ENCODE measurements at regions not wholly inside any gene's neighbourhood (a gene's known extent, or its start where the extent isn't known, plus 50 kb on each side); places are given as distances from the start of the nearest gene placed in this dataset.

DNA sequence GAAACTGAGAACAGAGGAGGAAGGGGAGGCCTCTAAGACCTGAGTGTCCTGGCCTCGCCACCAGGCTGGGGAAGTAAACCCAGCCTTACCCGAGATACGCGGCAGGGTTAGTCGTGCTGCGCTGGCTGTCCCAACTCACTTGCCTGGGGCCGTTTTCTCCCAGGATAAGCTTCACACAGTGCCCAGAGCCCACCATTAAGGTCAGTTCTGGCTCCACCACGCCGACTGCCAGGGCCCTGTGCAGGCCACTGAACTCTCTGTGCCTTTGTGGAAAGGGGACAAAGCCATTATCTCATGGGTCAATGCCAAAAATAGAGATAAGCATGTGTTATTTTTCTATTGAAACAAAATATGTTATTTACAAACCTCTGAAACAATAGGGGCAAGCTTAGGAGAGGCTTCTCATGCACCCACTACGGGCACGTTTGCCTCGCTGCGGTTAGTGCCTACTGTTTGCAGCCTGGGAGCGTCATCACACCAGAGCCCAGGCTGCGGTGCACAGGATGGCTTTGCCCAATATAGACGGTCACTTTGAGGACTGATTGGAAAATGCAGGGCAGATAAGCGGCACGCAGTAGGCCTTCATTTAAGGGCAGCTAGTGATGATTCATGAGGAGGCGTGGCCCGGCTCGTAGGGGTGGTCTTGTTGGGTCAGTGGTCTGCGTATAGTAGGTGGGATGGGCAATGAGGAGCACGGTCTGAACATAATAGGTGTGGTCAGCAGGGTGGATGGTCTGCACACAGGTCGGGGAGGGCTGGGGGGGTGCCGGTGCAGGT, 242.1 kb downstream of the GLI2 start:
- Histone ChIP-seq H3K36me3 (ENCODE audit: low read depth) (no peaks in the 10 kb centered on the region), H3K27me3 (ENCODE audit: insufficient read depth, poor library complexity, severe bottlenecking) (no peaks in the 10 kb centered on the region), H3K27ac (ENCODE audit: poor library complexity, severe bottlenecking) (no peak overlapping the region), H3K4me3 (ENCODE audit: severe bottlenecking) (no peak overlapping the region), H3K4me1 (ENCODE audit: insufficient read depth, poor library complexity, severe bottlenecking) (no peaks in the 10 kb centered on the region), H3K9me3 (ENCODE audit: severe bottlenecking) (no peaks in the 10 kb centered on the region)
- TF ChIP-seq, protein P1, sequence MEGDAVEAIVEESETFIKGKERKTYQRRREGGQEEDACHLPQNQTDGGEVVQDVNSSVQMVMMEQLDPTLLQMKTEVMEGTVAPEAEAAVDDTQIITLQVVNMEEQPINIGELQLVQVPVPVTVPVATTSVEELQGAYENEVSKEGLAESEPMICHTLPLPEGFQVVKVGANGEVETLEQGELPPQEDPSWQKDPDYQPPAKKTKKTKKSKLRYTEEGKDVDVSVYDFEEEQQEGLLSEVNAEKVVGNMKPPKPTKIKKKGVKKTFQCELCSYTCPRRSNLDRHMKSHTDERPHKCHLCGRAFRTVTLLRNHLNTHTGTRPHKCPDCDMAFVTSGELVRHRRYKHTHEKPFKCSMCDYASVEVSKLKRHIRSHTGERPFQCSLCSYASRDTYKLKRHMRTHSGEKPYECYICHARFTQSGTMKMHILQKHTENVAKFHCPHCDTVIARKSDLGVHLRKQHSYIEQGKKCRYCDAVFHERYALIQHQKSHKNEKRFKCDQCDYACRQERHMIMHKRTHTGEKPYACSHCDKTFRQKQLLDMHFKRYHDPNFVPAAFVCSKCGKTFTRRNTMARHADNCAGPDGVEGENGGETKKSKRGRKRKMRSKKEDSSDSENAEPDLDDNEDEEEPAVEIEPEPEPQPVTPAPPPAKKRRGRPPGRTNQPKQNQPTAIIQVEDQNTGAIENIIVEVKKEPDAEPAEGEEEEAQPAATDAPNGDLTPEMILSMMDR (IDR thresholded peaks at IDR 0.05; ENCODE audit: poor library complexity, severe bottlenecking): no peak
- no peak for ATAC-seq (ENCODE audit: low read depth)
- peak; percentile 30 for DNase-seq (ENCODE audit: low spot score)

DNA sequence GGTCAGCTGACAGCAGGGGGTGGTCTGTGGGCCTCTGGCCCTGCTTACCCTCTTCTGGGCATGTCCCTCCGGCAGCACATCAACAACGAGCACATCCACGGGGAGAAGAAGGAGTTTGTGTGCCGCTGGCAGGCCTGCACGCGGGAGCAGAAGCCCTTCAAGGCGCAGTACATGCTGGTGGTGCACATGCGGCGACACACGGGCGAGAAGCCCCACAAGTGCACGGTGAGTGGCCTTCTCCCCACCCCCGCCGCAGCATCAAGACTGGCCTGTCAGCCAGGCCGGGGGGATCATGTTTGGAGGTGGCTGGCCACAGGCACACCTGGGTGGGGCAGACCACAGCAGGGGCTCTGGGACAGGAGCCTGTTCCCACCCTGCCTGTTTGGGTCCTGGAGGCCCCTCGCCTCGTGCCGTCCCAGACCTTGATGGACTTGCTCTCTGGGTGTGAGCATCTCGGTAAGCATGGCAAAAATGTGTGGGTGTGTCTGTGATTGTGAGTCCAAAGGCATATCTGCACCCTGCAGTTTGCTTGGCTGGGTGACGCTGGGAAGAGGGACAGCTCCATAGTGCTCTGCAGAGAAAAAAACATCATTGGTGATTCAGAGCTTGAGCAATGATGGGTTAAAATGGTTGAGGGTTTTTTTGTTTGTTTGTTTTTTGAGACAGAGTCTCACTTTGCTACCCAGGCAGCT, 242.8 kb downstream of the GLI2 start:
- H3K36me3 ChIP-seq (ENCODE audit: low read depth): no peaks in the 10 kb centered on the region
- H3K27ac ChIP-seq (ENCODE audit: poor library complexity, severe bottlenecking): no peak overlapping the region
- DNase-seq (ENCODE audit: low spot score) (peak; percentile 29), ATAC-seq (ENCODE audit: low read depth) (peak; percentile 53; the same call in 2 of the 3 replicates)
- no peaks in the 10 kb centered on the region for H3K9me3 ChIP-seq (ENCODE audit: severe bottlenecking)
- TF ChIP-seq, protein P1 (IDR thresholded peaks at IDR 0.05; ENCODE audit: poor library complexity, severe bottlenecking): no peak
- H3K4me3 ChIP-seq (ENCODE audit: severe bottlenecking): no peak overlapping the region
- no peaks in the 10 kb centered on the region for H3K4me1 ChIP-seq (ENCODE audit: insufficient read depth, poor library complexity, severe bottlenecking)
- H3K27me3 ChIP-seq (ENCODE audit: insufficient read depth, poor library complexity, severe bottlenecking): no peaks in the 10 kb centered on the region

DNA sequence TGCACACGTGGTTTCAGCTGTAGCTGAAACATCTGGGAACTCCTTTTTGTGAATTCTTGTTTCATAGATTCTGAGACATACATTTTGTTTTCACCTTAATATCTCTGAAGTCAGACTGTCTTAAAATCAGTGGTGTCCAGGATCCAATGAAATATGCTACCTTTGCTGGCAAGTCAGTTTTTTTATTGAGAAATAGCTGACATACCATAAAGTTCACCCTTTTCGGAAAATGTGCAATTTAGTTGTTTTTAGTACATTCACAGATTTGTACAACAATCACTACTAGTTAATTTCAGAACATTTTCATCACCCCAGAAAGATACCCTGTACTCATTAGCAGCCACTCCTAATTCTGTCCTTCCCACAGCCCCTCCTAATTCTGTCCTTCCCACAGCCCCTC, 243.7 kb downstream of the GLI2 start:
- Histone ChIP-seq H3K4me3 (ENCODE audit: severe bottlenecking) (no peak overlapping the region), H3K27me3 (ENCODE audit: insufficient read depth, poor library complexity, severe bottlenecking) (no peaks in the 10 kb centered on the region), H3K27ac (ENCODE audit: poor library complexity, severe bottlenecking) (no peak overlapping the region), H3K36me3 (ENCODE audit: low read depth) (no peaks in the 10 kb centered on the region), H3K4me1 (ENCODE audit: insufficient read depth, poor library complexity, severe bottlenecking) (no peaks in the 10 kb centered on the region), H3K9me3 (ENCODE audit: severe bottlenecking) (no peaks in the 10 kb centered on the region)
- TF ChIP-seq, protein P1 (IDR thresholded peaks at IDR 0.05; ENCODE audit: poor library complexity, severe bottlenecking): no peak
- no peak for ATAC-seq (ENCODE audit: low read depth)
- DNase-seq (ENCODE audit: low spot score): no peak

DNA sequence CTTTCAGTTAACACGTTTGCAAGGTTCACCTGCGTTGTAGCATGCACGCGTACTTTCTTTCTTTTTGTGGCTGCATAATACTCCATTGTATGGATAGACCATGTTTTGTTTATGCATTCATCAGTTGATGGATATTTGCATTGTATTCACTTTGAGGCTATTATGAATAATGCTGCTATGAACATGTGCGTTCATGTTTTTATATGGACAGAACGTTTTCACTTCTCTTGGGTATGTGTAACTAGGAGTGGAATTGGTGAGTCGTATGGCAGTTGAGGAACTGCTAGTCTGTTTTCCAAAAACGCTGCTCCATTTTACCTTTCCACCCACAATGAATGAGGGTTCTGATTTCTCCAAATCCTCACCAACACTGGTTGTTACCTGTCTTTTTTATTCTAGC, 244.3 kb downstream of the GLI2 start:
- Histone ChIP-seq H3K9me3 (ENCODE audit: severe bottlenecking) (no peaks in the 10 kb centered on the region), H3K36me3 (ENCODE audit: low read depth) (no peaks in the 10 kb centered on the region), H3K4me1 (ENCODE audit: insufficient read depth, poor library complexity, severe bottlenecking) (no peaks in the 10 kb centered on the region), H3K4me3 (ENCODE audit: severe bottlenecking) (no peak overlapping the region), H3K27ac (ENCODE audit: poor library complexity, severe bottlenecking) (no peak overlapping the region), H3K27me3 (ENCODE audit: insufficient read depth, poor library complexity, severe bottlenecking) (no peaks in the 10 kb centered on the region)
- TF ChIP-seq, protein P1 (IDR thresholded peaks at IDR 0.05; ENCODE audit: poor library complexity, severe bottlenecking): no peak
- ATAC-seq (ENCODE audit: low read depth) (no peak), DNase-seq (ENCODE audit: low spot score) (no peak)

DNA sequence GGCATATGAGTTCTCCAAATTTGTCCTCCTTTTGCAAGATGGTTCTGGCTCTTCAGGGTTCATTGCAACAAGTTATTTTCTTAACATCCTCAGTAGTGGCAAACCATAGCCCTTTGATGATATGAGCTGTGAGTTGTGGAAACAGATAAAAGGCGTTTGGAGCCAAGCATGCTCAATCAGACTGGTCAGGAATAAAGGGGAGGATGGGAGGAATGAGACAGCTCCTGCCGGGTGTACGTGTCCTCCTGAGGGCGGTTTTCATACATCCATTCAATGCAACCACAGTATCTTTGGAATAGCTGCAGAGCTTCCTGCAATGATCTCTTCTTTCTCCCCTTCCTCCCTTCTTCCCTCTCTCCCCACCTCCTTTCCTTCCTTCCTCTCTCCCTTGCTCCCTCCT, 245.8 kb downstream of the GLI2 start:
- H3K4me1 ChIP-seq (ENCODE audit: insufficient read depth, poor library complexity, severe bottlenecking): no peaks in the 10 kb centered on the region
- no peaks in the 10 kb centered on the region for H3K36me3 ChIP-seq (ENCODE audit: low read depth)
- no peaks in the 10 kb centered on the region for H3K27me3 ChIP-seq (ENCODE audit: insufficient read depth, poor library complexity, severe bottlenecking)
- no peak overlapping the region for H3K4me3 ChIP-seq (ENCODE audit: severe bottlenecking)
- no peak for DNase-seq (ENCODE audit: low spot score)
- no peak for ATAC-seq (ENCODE audit: low read depth)
- H3K9me3 ChIP-seq (ENCODE audit: severe bottlenecking): no peaks in the 10 kb centered on the region
- no peak overlapping the region for H3K27ac ChIP-seq (ENCODE audit: poor library complexity, severe bottlenecking)
- TF ChIP-seq, protein P1 (IDR thresholded peaks at IDR 0.05; ENCODE audit: poor library complexity, severe bottlenecking): no peak

Measured in RWPE2 (cell line).